Breast epithelium (tissue), 4 donors: ENCODE measurements at regions not wholly inside any gene's neighbourhood (a gene's known extent, or its start where the extent isn't known, plus 50 kb on each side); places are given as distances from the start of the nearest gene placed in this dataset.

Experiments
- DNase-seq, 2 donors: peaks; one replicate each; pipeline ENCODE4 v3.0.0-alpha.2; 2019; ENCODE audit warnings: low spot score in 2 of 2
- H3K27ac ChIP-seq, 2 donors: fragments of 200-600 bp; sonication (generic) in 1 of 2; one replicate each; pipeline ENCODE4 v1.5.1; 2016 to 2019; ENCODE audit warnings: mild to moderate bottlenecking in 1 of 2
- H3K27me3 ChIP-seq, 2 donors: fragments of 200-600 bp; sonication (generic) in 1 of 2; one replicate each; pipeline versions ENCODE4 v1.5.1 to v1.6.0; 2017 to 2019; ENCODE audit warnings: control low read depth in 1 of 2, mild to moderate bottlenecking in 1 of 2
- H3K36me3 ChIP-seq: fragments of 200-600 bp; one replicate; pipeline ENCODE4 v1.5.1; 2019
- H3K4me1 ChIP-seq, 2 donors: fragments of 200-600 bp; sonication (generic); one replicate each; pipeline ENCODE4 v1.5.1; 2016 to 2019; ENCODE audit warnings: control low read depth in 1 of 2
- H3K4me3 ChIP-seq, 3 donors: fragments of 200-600 bp; sonication (generic); 1 replicate in 2 of 3; 2 replicates in 1 of 3; pipeline ENCODE4 v1.5.1; 2016 to 2019; ENCODE audit warnings: mild to moderate bottlenecking in 3 of 3, moderate library complexity in 2 of 3
- H3K9me3 ChIP-seq, 2 donors: fragments of 200-600 bp; sonication (generic) in 1 of 2; one replicate each; pipeline ENCODE4 v1.5.1; 2016 to 2019; ENCODE audit warnings: control low read depth in 1 of 2
- CTCF ChIP-seq, 3 donors: fragments of 450-650 bp; IDR thresholded peaks; one replicate each; pipeline ENCODE4 v1.5.1; 2016 to 2017; ENCODE audit warnings: antibody characterized with exemption in 3 of 3, mild to moderate bottlenecking in 3 of 3, moderate library complexity in 3 of 3
- POLR2A ChIP-seq: fragments of 450-650 bp; IDR thresholded peaks from one replicate; pipeline ENCODE4 v1.6.1; 2016; ENCODE audit warnings: antibody characterized with exemption, mild to moderate bottlenecking, moderate library complexity
- POLR2AphosphoS5 ChIP-seq, 3 donors: sonication (generic); formaldehyde crosslinking; IDR thresholded peaks; one replicate each; pipeline ENCODE4 v1.6.1; 2017; ENCODE audit warnings: antibody characterized with exemption in 3 of 3
- intact Hi-C: fragments of 100-400 bp; cut with DNase I; formaldehyde crosslinking; loops from one replicate; pipeline ENCODE4 v1.15.1; 2023; ENCODE audit warnings: low total_unique reads

GRCh38 chr19:30674656-30675055 lies 302.5 kb downstream of the ZNF536 start:
- no peak overlapping the region for H3K27ac ChIP-seq
- no peak for DNase-seq
- intact Hi-C loops, result no loop called here
- no peaks in the 10 kb centered on the region for H3K27me3 ChIP-seq
- TF ChIP-seq POLR2A (no peak), CTCF (IDR thresholded peaks at IDR 0.05) (no peak), POLR2AphosphoS5 (IDR thresholded peaks at IDR 0.05) (no peak)
- H3K9me3 ChIP-seq, result no peaks in the 10 kb centered on the region
- H3K36me3 ChIP-seq, result no peaks in the 10 kb centered on the region
- H3K4me1 ChIP-seq, result no peaks in the 10 kb centered on the region
- no peak overlapping the region for H3K4me3 ChIP-seq

- Histone ChIP-seq H3K4me1 (no peaks in the 10 kb centered on the region), H3K27me3 (peaks cover 0 to 8% of the 10 kb centered on the region in 2 donors), H3K4me3 (no peak overlapping the region), H3K27ac (no peak overlapping the region), H3K36me3 (no peaks in the 10 kb centered on the region), H3K9me3 (no peaks in the 10 kb centered on the region)
- TF ChIP-seq CTCF (IDR thresholded peaks at IDR 0.05) (no peak), POLR2AphosphoS5 (IDR thresholded peaks at IDR 0.05) (no peak), POLR2A (no peak)
- no peak for DNase-seq
- intact Hi-C loops, result no loop called here
Measured at GRCh38 chr19:30673336-30673735, 301.2 kb downstream of the ZNF536 start.

GRCh38 chr19:30672926-30673325 lies 300.7 kb downstream of the ZNF536 start:
- no peak for DNase-seq
- H3K27ac ChIP-seq, result no peak overlapping the region
- no peaks in the 10 kb centered on the region for H3K9me3 ChIP-seq
- H3K36me3 ChIP-seq, result no peaks in the 10 kb centered on the region
- peaks cover 0 to 8% of the 10 kb centered on the region in 2 donors for H3K27me3 ChIP-seq
- H3K4me3 ChIP-seq, result no peak overlapping the region
- no peaks in the 10 kb centered on the region for H3K4me1 ChIP-seq
- TF ChIP-seq CTCF (IDR thresholded peaks at IDR 0.05), result no peak
- TF ChIP-seq POLR2AphosphoS5 (IDR thresholded peaks at IDR 0.05), result no peak
- TF ChIP-seq POLR2A, result no peak
- intact Hi-C loops, result no loop called here

- H3K36me3 ChIP-seq, result no peaks in the 10 kb centered on the region
- no peaks in the 10 kb centered on the region for H3K4me1 ChIP-seq
- no peaks in the 10 kb centered on the region for H3K9me3 ChIP-seq
- intact Hi-C loops, result no loop called here
- DNase-seq, result no peak
- peaks cover 0 to 8% of the 10 kb centered on the region in 2 donors for H3K27me3 ChIP-seq
- TF ChIP-seq POLR2AphosphoS5 (IDR thresholded peaks at IDR 0.05), result no peak
- TF ChIP-seq POLR2A, result no peak
- TF ChIP-seq CTCF (IDR thresholded peaks at IDR 0.05), result no peak
- H3K27ac ChIP-seq, result no peak overlapping the region
- no peak overlapping the region for H3K4me3 ChIP-seq
Measured at GRCh38 chr19:30671622-30672051, 299.5 kb downstream of the ZNF536 start.

- TF ChIP-seq CTCF (IDR thresholded peaks at IDR 0.05) (no peak), POLR2AphosphoS5 (IDR thresholded peaks at IDR 0.05) (no peak), POLR2A (no peak)
- Histone ChIP-seq H3K27ac (no peak overlapping the region), H3K36me3 (no peaks in the 10 kb centered on the region), H3K4me1 (no peaks in the 10 kb centered on the region), H3K4me3 (no peak overlapping the region), H3K27me3 (peaks cover 0 to 8% of the 10 kb centered on the region in 2 donors), H3K9me3 (no peaks in the 10 kb centered on the region)
- DNase-seq, result no peak
- intact Hi-C loops, result no loop called here
Measured at GRCh38 chr19:30671367-30671619, 299.1 kb downstream of the ZNF536 start.
